ENCODE measurements at regions not wholly inside any gene's neighbourhood (a gene's known extent, or its start where the extent isn't known, plus 50 kb on each side); places are given as distances from the start of the nearest gene placed in this dataset.
"Not testable (repeated sequence)": the region's sequence is repeated elsewhere in the genome, so short reads cannot be mapped to it uniquely, and the experiment has no call there.

DNA sequence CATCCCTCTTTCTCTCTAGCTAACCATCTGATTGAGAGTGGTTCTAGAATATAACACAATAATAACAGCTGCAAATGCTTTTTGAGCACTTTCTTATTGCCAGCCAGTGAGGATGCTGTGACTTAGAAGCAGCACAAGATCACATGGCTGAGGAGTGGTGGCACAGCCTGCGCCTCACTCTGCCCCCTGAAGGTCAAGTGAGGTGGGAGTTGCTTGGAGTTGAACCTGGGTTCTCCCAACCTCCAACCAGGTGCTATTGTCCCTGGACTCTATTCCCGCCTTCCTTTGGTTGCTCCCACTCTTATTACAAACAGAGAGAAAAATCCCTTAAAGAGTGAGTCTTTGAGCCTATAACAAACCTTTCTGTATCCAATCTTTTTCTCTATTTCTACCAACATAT is 280.3 kb upstream of the PODXL start:
- DNase-seq (no peak), ATAC-seq (replicated peaks in 1 of 4) (no peak)
- Histone ChIP-seq H3K4me1 (ENCODE audit: control insufficient read depth in 1 of 2, extremely low read depth in 1 of 2, insufficient read depth in 2 of 2, low read length in 2 of 2) (no peaks in the 10 kb centered on the region), H3K9me3 (no peaks in the 10 kb centered on the region), H3K36me3 (ENCODE audit: control insufficient read depth in 2 of 2, extremely low read depth in 1 of 2, insufficient read depth in 1 of 2, low read length in 1 of 2) (no peaks in the 10 kb centered on the region), H3K4me3 (ENCODE audit: control insufficient read depth in 1 of 2, extremely low read depth in 1 of 2, low read length in 1 of 2) (no peak overlapping the region), H3K27ac (ENCODE audit: low read length) (no peak overlapping the region), H3K27me3 (replicated peaks in 1 of 2; ENCODE audit: control insufficient read depth in 2 of 2, extremely low read depth in 1 of 2, insufficient read depth in 2 of 2, low read length in 1 of 2) (peaks cover 0 to 19% of the 10 kb centered on the region in 2 experiments)
- no peak overlapping the region for H3K27ac Mint-ChIP-seq
- ChIA-PET CTCF (no interaction called here), POLR2A (interaction anchor here in 1 of 2 donors (0.6 kb wide), 1 partner anchor 8 kb away, joined by 3 read pairs; no protein-coding TSS in a partner anchor)
- H3K9me3 Mint-ChIP-seq, result no peaks in the 10 kb centered on the region
- peaks cover 9 to 23% of the 10 kb centered on the region in 2 donors for H3K27me3 Mint-ChIP-seq
- no peaks in the 10 kb centered on the region for H3K4me1 Mint-ChIP-seq
- H3K36me3 Mint-ChIP-seq, result no peaks in the 10 kb centered on the region
- no CpG with 5 or more reads among the region's 2 CpGs for WGBS (ENCODE audit: insufficient coverage)
- no peak overlapping the region for H3K4me3 Mint-ChIP-seq

GRCh38 chr7:131835141-131835540 is 278.7 kb upstream of the PODXL start:
- Mint-ChIP-seq H3K9me3 (no peaks in the 10 kb centered on the region), H3K4me1 (no peaks in the 10 kb centered on the region), H3K4me3 (no peak overlapping the region), H3K27ac (no peak overlapping the region), H3K27me3 (peaks cover 14 to 30% of the 10 kb centered on the region in 2 donors), H3K36me3 (no peaks in the 10 kb centered on the region)
- Histone ChIP-seq H3K36me3 (ENCODE audit: control insufficient read depth in 2 of 2, extremely low read depth in 1 of 2, insufficient read depth in 1 of 2, low read length in 1 of 2) (no peaks in the 10 kb centered on the region), H3K9me3 (no peaks in the 10 kb centered on the region), H3K27me3 (replicated peaks in 1 of 2; ENCODE audit: control insufficient read depth in 2 of 2, extremely low read depth in 1 of 2, insufficient read depth in 2 of 2, low read length in 1 of 2) (peaks cover 0 to 31% of the 10 kb centered on the region in 2 experiments), H3K27ac (ENCODE audit: low read length) (no peak overlapping the region), H3K4me1 (ENCODE audit: control insufficient read depth in 1 of 2, extremely low read depth in 1 of 2, insufficient read depth in 2 of 2, low read length in 2 of 2) (no peaks in the 10 kb centered on the region), H3K4me3 (ENCODE audit: control insufficient read depth in 1 of 2, extremely low read depth in 1 of 2, low read length in 1 of 2) (no peak overlapping the region)
- ChIA-PET CTCF (no interaction called here), POLR2A (no interaction called here)
- 63% methylated on average over 2 of the region's 3 CpGs for WGBS (ENCODE audit: insufficient coverage)
- DNase-seq, result no peak
- no peak for ATAC-seq (replicated peaks in 1 of 4)

DNA sequence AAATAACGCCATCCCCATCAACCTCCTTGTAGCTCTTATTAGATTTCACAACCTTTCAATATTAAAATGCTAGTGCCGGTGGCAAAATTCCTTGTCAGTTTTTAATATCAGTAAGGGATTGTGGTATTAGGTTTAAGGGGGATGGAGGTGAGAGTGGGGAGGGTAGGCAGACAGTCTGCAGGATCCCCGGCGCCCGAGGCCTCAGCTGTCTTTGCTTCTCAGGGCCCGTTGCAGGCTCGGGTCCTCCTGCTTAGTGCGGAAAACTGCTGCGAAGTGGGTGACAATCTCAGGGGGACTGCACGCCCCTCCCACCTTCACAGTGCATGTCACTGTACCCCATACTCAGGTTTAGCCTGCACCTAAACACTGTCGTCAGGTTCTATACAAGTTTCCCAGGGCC is 274.3 kb upstream of the PODXL start:
- no peak overlapping the region for H3K27ac ChIP-seq (ENCODE audit: low read length)
- Mint-ChIP-seq H3K4me1 (no peaks in the 10 kb centered on the region), H3K27ac (no peak overlapping the region), H3K27me3 (peaks cover 23 to 35% of the 10 kb centered on the region in 2 donors), H3K4me3 (no peak overlapping the region), H3K36me3 (no peaks in the 10 kb centered on the region), H3K9me3 (no peaks in the 10 kb centered on the region)
- H3K9me3 ChIP-seq, result no peaks in the 10 kb centered on the region
- no peaks in the 10 kb centered on the region for H3K36me3 ChIP-seq (ENCODE audit: control insufficient read depth in 2 of 2, extremely low read depth in 1 of 2, insufficient read depth in 1 of 2, low read length in 1 of 2)
- 86% methylated on average over 8 of the region's 11 CpGs for WGBS (ENCODE audit: insufficient coverage)
- ChIA-PET CTCF (no interaction called here), POLR2A (no interaction called here)
- no peak for DNase-seq
- no peak overlapping the region for H3K4me3 ChIP-seq (ENCODE audit: control insufficient read depth in 1 of 2, extremely low read depth in 1 of 2, low read length in 1 of 2)
- peaks cover 0 to 36% of the 10 kb centered on the region in 2 experiments for H3K27me3 ChIP-seq (replicated peaks in 1 of 2; ENCODE audit: control insufficient read depth in 2 of 2, extremely low read depth in 1 of 2, insufficient read depth in 2 of 2, low read length in 1 of 2)
- no peaks in the 10 kb centered on the region for H3K4me1 ChIP-seq (ENCODE audit: control insufficient read depth in 1 of 2, extremely low read depth in 1 of 2, insufficient read depth in 2 of 2, low read length in 2 of 2)
- no peak for ATAC-seq (replicated peaks in 1 of 4)

GRCh38 chr7:131829947-131830558 is 273.6 kb upstream of the PODXL start:
- Mint-ChIP-seq H3K4me1 (no peaks in the 10 kb centered on the region), H3K27me3 (peaks cover 23 to 32% of the 10 kb centered on the region in 2 donors), H3K9me3 (no peaks in the 10 kb centered on the region), H3K36me3 (no peaks in the 10 kb centered on the region), H3K4me3 (no peak overlapping the region), H3K27ac (no peak overlapping the region)
- Histone ChIP-seq H3K4me3 (ENCODE audit: control insufficient read depth in 1 of 2, extremely low read depth in 1 of 2, low read length in 1 of 2) (no peak overlapping the region), H3K4me1 (ENCODE audit: control insufficient read depth in 1 of 2, extremely low read depth in 1 of 2, insufficient read depth in 2 of 2, low read length in 2 of 2) (no peaks in the 10 kb centered on the region), H3K9me3 (no peaks in the 10 kb centered on the region), H3K27ac (ENCODE audit: low read length) (no peak overlapping the region), H3K27me3 (replicated peaks in 1 of 2; ENCODE audit: control insufficient read depth in 2 of 2, extremely low read depth in 1 of 2, insufficient read depth in 2 of 2, low read length in 1 of 2) (peaks cover 0 to 36% of the 10 kb centered on the region in 2 experiments), H3K36me3 (ENCODE audit: control insufficient read depth in 2 of 2, extremely low read depth in 1 of 2, insufficient read depth in 1 of 2, low read length in 1 of 2) (no peaks in the 10 kb centered on the region)
- ChIA-PET POLR2A (no interaction called here), CTCF (no interaction called here)
- ATAC-seq (replicated peaks in 1 of 4), result no peak
- no peak for DNase-seq
- WGBS (ENCODE audit: insufficient coverage), result 11% methylated on average over 10 of the region's 18 CpGs

DNA sequence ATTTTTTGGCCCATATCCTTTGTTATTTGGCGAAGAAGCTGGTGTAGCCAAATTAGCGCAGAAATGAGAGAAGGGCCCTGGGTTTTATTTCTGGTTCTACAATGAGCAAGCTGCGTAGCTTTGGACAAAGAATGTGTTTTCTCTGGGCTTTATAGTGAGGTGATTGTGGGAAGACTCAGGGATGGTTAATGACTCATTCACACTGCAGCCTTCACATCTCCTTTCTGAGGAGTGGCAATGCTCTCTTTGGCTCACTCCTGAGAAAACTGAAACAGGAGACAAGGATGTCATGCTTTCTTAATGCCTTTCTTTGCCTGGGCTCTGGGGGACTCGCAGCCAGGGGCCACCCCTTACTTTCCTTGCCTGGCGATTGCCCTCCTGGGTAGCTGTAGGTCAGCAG is 271.0 kb upstream of the PODXL start:
- no peaks in the 10 kb centered on the region for H3K4me1 ChIP-seq (ENCODE audit: control insufficient read depth in 1 of 2, extremely low read depth in 1 of 2, insufficient read depth in 2 of 2, low read length in 2 of 2)
- no peaks in the 10 kb centered on the region for H3K36me3 ChIP-seq (ENCODE audit: control insufficient read depth in 2 of 2, extremely low read depth in 1 of 2, insufficient read depth in 1 of 2, low read length in 1 of 2)
- Mint-ChIP-seq H3K27ac (no peak overlapping the region), H3K4me1 (no peaks in the 10 kb centered on the region), H3K4me3 (no peak overlapping the region), H3K9me3 (peaks cover 0 to 6% (median 0%) of the 10 kb centered on the region in 3 donors), H3K36me3 (no peaks in the 10 kb centered on the region), H3K27me3 (peaks cover 22 to 23% of the 10 kb centered on the region in 2 donors)
- ATAC-seq (replicated peaks in 1 of 4) (no peak), DNase-seq (no peak)
- no peaks in the 10 kb centered on the region for H3K9me3 ChIP-seq
- CTCF ChIA-PET, result no interaction called here
- no peak overlapping the region for H3K4me3 ChIP-seq (ENCODE audit: control insufficient read depth in 1 of 2, extremely low read depth in 1 of 2, low read length in 1 of 2)
- 100% methylated on average over 2 of the region's 5 CpGs for WGBS (ENCODE audit: insufficient coverage)
- H3K27me3 ChIP-seq (replicated peaks in 1 of 2; ENCODE audit: control insufficient read depth in 2 of 2, extremely low read depth in 1 of 2, insufficient read depth in 2 of 2, low read length in 1 of 2), result peaks cover 0 to 22% of the 10 kb centered on the region in 2 experiments
- H3K27ac ChIP-seq (ENCODE audit: low read length), result no peak overlapping the region
- POLR2A ChIA-PET, result no interaction called here

DNA sequence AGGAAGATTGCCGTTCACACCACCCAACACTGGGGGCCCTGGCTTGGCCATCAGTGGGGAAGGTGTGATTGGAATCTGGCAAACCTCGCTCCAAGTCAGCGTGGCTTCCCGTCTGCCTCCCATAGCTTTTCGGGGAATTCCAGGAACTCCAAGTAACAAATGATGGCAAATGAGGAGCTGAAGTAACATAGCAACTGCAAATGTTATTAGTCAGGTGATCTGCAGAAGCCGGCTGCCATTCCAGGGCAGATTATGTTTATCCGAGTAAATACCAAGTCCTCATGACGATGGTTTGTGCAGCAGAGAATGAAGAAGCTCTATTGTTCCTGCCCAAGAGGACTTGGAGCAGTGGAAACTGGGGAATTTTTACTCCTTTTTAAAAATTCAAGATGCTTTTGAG is 270.5 kb upstream of the PODXL start:
- Mint-ChIP-seq H3K36me3 (no peaks in the 10 kb centered on the region), H3K27ac (no peak overlapping the region), H3K4me3 (no peak overlapping the region), H3K4me1 (no peaks in the 10 kb centered on the region), H3K27me3 (peaks cover 19 to 23% of the 10 kb centered on the region in 2 donors), H3K9me3 (peaks cover 0 to 6% (median 0%) of the 10 kb centered on the region in 3 donors)
- WGBS (ENCODE audit: insufficient coverage), result 85% methylated on average over 7 of the region's 8 CpGs
- Histone ChIP-seq H3K27ac (ENCODE audit: low read length) (no peak overlapping the region), H3K4me1 (ENCODE audit: control insufficient read depth in 1 of 2, extremely low read depth in 1 of 2, insufficient read depth in 2 of 2, low read length in 2 of 2) (no peaks in the 10 kb centered on the region), H3K36me3 (ENCODE audit: control insufficient read depth in 2 of 2, extremely low read depth in 1 of 2, insufficient read depth in 1 of 2, low read length in 1 of 2) (no peaks in the 10 kb centered on the region), H3K9me3 (no peaks in the 10 kb centered on the region), H3K4me3 (ENCODE audit: control insufficient read depth in 1 of 2, extremely low read depth in 1 of 2, low read length in 1 of 2) (no peak overlapping the region), H3K27me3 (replicated peaks in 1 of 2; ENCODE audit: control insufficient read depth in 2 of 2, extremely low read depth in 1 of 2, insufficient read depth in 2 of 2, low read length in 1 of 2) (peaks cover 0 to 17% of the 10 kb centered on the region in 2 experiments)
- ATAC-seq (replicated peaks in 1 of 4) (no peak), DNase-seq (no peak)
- ChIA-PET CTCF (no interaction called here), POLR2A (no interaction called here)

DNA sequence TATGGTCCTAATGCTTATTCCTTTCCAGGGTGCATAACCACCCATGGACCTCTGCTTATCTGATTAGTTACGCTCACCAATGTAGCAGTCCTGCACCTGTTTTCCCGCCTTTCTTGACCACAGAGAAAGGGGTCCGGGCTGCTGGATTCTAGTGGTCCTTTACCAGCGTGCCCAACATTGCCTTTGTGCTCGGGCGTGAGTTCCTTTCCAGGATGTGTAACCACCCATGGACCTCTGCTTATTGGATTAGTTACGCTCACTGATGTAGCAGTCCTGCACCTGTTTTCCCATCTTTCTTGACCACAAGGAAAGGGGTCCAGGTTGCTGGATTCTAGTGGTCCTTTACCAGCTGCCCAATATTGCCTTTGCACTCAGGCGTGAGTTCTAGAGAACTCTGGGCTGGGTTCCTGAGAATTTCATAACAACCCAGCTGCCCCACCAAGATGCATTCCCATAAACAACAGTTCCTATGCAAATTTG is 267.6 kb upstream of the PODXL start:
- H3K27me3 ChIP-seq (replicated peaks in 1 of 2; ENCODE audit: control insufficient read depth in 2 of 2, extremely low read depth in 1 of 2, insufficient read depth in 2 of 2, low read length in 1 of 2); H3K36me3 ChIP-seq (ENCODE audit: control insufficient read depth in 2 of 2, extremely low read depth in 1 of 2, insufficient read depth in 1 of 2, low read length in 1 of 2); H3K27me3 Mint-ChIP-seq; H3K27ac ChIP-seq (ENCODE audit: low read length); H3K4me1 ChIP-seq (ENCODE audit: control insufficient read depth in 1 of 2, extremely low read depth in 1 of 2, insufficient read depth in 2 of 2, low read length in 2 of 2); H3K9me3 ChIP-seq; H3K36me3 Mint-ChIP-seq; H3K4me3 Mint-ChIP-seq; H3K4me3 ChIP-seq (ENCODE audit: control insufficient read depth in 1 of 2, extremely low read depth in 1 of 2, low read length in 1 of 2); ATAC-seq (replicated peaks in 1 of 4); CTCF ChIA-PET; H3K4me1 Mint-ChIP-seq; DNase-seq; H3K9me3 Mint-ChIP-seq; POLR2A ChIA-PET; H3K27ac Mint-ChIP-seq: not testable (repeated sequence)
- WGBS (ENCODE audit: insufficient coverage), result 88% methylated on average over 8 of the region's 8 CpGs
